ENCODE measurements at regions not wholly inside any gene's neighbourhood (a gene's known extent, or its start where the extent isn't known, plus 50 kb on each side); places are given as distances from the start of the nearest gene placed in this dataset.

DNA sequence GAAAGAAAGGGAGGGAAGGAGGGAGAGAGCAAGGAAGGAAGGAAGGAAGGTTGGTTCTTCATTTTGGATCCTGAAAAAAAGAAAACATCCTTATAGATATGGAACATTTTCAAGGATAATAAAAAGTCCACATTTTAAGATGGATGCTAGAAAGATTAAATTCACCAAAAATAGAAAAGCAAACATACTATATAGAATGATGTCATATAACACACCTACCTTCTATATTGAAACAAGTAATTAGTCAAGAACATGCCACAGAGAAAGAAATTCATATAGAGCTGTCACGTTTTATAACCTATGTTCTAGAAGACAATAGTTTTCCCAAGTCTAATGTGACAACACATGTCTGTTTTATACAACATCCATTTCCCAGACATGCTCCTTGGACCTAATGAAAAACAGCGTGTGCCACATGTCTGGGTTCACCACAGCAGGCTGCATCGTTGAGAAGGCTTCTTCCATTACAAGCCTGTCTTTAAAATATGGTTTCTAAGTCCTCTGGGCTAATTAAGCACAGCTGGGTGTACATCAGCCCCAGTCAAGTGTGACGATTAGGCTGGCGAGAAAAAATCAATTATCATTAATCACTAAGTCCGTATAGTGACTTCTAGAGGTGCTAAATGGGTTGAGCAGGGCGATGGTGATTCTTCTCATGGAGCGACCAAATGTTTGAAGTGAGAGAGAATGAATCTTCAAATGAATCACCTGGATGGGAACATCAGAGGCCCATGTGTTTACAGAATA lies 301.8 kb downstream of the TLE1 start:
- no peak for DNase-seq

DNA sequence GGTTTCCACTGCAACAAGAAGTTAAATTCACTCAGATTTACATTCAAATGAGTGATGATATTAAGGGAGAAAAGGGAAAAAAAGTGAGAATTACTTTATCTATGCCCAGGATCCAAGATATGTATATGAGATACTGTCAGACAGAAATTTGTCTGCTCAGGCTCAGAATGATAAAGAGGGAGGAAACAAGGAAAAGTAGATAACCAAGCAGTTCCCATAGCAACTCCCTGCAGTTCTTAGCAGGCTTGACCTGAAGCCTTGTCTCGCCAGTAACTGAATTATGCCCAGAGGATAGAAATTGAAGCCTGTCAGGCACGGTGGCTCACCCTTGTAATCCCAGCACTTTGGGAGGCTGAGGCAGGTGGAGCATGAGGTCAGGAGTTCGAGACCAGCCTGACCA lies 304.4 kb downstream of the TLE1 start:
- DNase-seq: no peak

DNA sequence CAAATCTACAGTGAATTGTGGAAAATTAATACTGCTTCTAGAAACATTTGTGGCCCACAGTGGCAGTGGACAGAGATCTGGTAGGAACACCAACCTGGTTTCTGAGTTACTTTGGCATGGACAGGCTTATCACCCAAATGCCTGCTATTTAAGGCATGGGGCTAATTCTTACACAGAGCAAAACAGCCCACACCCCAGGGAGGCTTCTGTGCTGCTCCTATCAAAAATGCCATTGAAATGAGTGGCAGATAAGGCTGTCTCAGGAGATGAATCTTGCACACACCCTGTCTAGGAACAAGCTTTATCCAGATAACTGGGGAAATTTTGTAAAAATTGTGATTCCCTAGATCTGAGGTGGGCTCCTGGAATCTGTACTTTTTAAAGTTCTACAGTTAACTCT lies 307.1 kb downstream of the TLE1 start:
- DNase-seq: no peak

DNA sequence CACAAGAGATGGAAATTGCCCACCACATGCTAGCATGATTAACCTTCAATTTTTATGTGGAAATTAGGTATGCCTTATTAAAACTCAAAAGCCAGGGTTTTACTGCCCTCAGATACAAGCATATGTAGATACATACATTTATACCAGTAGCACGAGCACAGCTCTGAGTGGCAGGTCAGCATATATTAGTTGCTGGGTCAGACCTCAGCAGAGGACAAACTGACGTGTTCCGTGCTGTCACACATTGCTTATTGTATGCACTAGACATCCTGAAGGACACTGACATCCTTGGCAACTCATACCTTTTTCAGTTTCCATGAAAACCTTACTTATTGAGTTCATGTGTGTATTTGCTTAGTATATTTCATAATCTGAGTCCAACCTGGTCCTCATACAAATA lies 307.7 kb downstream of the TLE1 start:
- no peak for DNase-seq

DNA sequence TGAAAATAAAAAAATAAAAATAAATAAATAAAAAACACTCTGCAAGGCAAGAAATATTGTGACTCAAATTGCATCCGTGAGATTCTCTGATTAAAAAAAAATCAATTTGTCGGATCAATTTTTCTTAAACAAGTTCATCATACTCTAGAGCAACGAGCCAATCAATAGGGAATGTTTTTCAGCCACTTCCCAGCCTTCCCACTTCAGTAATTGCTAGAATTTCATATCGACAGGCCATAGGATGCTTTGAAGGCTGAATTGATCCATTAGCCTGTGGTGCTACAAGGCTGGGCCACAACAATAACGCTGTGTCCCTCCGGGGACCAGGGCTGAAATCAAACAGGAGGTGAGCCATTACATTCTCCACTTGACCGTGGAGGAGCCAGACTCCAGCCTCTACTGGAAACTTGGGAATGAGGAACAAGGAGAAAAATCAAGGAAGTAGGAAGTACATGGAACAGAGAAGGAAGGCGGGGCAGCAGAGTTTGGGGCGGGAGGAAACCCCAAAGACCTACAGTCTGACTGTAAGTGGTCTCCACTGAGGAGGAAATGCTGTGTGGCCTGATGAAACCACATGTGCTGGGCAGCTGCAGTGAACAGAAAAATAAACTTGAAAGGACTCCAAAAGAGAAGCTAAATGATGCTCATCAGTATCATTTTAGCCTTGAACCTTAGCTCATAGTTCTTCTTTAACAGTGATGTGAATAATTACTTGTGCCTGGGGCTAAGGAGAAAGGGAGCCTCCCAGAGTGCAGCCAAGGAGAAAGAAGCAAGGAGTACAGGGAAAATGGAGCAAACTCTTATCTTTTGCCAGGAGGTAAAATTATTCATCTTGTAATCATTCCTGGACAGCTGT lies 308.6 kb downstream of the TLE1 start:
- DNase-seq: no peak

DNA sequence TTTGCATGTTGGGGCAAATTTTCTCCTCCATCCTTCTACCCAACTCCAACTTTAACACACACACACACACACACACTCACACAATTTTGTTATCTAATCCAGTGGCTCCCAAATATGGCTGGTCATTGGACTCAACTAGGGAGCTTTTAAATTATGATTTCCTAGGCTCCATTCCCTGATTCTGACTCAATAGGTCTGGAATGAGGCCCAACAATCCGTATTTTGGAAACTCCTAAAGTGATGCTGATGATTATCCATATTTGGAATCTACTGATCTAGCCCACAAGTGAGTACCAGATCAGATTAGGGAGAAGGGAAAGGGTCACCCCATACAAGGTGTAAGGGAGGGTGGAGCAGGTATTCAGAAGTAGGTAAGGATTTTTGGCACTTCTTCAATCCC lies 309.7 kb downstream of the TLE1 start:
- DNase-seq: no peak

DNA sequence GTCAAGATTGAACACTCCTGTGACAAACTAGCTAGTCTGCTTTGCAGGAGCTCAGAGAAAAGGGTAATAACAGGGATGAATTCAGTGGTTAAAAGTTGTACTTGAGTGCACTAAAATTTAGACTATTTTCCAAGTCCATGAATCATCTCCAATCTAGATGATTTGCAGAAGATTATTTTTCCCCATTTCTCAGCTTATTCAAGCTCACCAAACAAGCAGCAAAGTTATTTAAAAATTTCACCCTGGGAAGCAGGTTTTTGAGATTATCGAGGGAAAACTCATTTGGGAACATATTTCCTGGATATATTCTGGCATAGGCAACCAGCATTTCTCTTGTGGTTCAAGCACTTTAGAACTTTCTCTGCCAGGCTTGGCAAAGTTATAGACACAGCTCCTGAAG lies 311.4 kb downstream of the TLE1 start:
- DNase-seq: no peak

DNA sequence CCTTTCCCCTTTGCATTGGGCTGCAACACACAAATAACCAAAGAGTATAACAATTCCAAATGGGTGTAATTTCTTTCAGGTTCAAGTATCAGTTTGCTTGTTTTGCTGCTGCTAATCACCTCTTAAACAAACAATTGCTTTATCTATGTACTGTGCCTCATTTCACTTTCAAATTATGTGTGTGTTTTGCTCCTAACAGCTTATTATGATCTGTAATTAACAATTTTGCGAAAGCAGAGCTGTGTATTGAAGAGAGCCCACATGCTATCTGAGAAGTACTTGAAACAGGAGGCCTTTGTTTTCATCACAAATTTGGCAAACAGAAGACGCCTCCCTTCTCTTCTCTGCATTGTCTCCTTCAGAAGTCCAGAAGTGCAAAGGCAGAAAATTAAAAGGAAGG lies 312.0 kb downstream of the TLE1 start:
- DNase-seq: no peak

DNA sequence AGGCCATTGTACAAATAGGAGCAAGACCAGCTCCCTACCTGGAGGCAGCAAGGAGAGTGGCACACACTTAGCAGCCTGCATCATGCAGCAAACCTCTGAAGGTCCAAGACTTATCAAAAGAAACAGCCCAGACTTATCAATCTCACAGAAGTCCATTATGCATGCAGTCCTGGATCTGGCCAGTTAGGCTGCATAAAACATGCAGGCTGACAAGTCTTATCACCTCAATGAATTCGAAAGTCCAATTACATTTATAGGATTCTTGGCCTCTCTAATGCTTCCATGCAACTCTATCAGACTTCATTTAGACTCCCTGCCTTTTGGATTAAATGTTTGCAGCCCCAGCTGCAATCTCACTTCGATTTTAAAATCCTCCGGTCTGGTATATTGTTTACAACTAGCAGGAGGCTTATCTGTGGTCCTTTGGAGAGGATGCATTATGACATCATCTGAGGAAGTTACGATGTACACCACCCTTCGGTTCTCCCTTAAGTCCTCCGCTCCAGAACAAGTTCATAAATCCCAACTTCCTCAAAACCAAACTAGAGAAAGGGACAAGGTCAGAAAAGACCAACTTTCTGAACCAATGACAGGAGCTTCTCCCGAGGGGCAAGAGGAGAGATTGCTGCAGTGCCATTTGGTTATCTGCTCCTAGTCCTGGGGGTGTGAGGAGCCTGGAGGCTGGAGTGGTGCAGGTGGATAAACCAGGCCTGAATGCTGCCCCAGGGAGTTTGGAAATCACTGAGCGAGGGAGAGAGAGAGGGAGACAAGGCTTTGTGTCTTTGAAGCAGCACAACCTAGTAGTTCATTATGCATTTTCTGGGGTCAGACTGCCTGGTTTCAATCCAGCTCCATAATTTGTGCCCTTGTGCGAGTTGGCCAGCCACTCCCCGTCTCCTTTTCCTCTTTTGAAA lies 313.9 kb downstream of the TLE1 start:
- DNase-seq: no peak

DNA sequence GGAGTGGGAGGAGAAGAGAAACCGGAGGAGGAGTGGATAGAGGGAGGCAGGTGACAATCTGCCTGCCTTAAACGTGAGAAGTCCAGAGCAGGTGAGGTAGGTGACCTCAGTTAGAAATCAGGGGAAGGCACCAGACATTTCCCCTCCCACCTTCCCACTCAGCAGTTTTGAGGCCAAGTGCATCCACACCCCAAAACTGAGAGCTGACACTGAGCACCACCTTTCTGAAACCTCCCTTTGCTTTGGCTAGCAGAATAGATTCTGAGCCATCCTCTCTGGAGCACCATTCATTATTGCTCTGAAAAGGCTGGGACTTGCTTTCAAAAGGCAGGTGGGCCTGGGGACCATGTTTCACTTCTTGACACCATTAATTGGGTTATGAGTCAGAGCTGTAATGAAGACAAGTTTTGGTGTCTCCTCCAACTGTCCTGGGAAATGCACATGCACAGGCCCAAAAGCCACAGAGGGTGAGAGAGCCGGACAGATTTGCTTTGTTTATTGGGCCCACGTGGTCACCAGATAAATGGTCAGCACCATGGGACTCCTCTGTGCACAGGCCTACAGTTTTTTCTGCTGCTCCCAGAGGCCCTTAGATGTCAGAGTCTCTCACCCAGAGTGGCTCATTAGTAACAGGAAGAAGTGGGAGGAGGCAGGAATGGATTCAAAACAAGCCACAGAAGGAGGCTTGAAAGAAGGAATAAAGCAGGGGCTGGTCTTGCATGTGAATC lies 314.7 kb downstream of the TLE1 start:
- DNase-seq: no peak

DNA sequence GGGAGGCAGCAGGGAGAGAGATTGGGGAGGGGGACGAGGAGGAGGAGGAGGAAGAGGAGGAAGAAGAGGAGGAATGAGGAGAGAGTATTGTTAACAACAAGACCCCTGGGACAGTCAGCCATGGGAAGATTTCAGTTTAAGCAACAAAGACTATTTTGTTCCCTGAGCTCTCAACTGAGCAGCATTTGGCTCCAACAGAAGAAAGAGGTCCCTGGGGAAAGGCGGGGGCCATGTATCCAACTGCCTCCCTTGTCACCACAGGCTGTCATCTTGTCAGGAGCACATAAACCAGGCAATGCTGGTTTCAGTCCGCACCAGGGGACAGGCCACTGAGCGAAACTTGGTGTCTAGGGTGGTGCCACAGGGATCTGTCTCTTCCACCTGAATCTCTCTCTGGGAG lies 316.1 kb downstream of the TLE1 start:
- no peak for DNase-seq

DNA sequence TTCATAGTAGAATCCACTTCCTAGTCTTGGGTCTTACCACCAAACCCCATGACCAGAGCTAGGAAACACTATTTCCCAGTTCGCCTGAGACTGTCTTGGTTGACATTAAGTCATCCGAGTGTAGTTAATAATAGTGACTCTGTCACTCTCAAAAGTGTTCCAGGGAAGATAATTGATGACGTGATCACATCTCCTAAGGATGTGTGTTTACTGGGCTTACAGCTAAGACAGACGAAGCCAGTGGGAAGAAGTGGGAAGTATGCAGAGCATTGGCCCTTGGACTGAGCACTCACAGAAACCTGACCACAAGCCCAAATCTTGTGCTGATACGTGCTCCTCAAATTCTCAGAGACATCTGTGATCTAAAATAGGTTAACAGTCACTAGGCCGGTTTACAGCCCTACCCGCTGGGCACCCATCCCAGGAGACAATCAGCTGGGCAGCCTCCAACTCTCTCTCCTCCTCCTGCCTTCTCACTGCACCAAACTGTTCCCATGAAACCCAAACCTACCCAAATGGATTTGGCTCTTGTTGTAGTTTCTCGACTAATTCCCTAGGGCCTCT lies 316.6 kb downstream of the TLE1 start:
- no peak for DNase-seq

DNA sequence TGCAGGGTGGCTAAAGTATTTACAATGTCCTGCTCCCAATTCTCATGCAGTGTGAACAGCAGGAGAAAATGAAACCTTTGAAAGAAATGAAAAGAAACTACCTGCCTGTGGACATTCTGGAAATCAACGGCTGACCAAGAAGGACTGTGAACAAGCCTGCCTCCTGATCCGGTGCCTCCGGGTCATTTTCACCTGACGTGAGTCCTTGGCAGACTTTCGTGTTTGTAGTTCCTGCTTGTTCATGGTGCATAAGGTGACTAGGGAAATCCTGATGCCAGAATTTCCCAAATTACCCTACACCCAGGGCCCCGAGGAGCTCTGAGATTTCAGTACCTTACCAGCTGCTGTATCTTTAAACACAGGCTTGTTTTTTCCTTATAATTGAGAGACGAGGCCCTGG lies 317.5 kb downstream of the TLE1 start:
- no peak for DNase-seq

DNA sequence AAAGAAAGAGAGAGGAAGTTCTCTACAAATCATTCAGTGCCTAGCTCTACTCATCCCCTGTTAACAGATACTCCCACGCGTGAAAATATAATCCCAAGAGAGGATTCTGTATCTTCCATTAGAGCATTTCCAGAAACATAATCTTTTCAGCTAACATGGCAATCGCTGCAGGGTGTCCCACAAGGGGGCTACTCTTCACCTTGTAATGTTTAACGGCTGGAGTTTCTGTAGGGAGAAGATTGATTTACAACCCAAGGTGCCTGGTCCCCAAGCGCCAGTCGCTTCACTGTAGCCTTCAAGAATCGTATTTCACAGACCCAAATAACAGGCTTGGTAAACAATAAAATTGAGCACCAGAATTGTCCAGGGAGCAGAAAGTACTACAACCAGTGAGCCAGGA lies 318.7 kb downstream of the TLE1 start:
- no peak for DNase-seq

DNA sequence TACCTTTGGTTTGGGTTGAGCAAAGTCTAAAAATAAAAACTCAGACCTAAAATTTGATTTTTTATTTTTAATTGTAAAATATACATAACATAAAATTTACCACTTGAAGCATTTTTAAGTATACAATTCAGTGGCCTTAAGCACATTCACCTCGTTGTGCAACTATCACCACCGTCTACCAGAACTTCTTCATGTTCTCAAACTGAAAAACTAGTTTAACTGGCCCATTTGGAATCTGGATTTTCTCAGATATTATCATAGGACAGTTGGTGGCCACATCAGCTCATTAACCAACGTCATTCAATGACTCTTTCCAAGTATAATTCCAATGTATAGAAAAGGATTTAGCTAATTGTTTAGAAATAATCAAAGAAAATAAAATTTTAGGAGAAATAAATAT lies 319.3 kb downstream of the TLE1 start:
- DNase-seq: no peak

DNA sequence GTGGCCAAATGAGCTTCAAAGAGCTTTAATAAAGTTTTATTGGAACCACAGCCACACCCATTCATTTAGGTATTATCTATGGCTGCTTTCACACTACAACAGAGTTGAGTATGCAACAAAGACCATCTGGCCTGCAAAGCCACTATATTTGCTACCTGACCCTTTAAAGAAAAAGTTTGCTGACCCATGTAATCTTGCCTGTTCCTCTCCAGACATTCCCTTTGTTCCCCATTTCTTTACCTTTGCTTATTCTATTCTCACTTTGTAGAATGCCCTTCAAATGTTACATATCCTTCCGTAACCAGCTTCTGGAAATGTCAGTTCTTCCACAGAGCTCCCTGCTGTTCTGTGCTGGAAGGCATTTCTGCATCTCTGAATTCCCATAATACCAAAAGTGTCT lies 320.2 kb downstream of the TLE1 start:
- no peak for DNase-seq

DNA sequence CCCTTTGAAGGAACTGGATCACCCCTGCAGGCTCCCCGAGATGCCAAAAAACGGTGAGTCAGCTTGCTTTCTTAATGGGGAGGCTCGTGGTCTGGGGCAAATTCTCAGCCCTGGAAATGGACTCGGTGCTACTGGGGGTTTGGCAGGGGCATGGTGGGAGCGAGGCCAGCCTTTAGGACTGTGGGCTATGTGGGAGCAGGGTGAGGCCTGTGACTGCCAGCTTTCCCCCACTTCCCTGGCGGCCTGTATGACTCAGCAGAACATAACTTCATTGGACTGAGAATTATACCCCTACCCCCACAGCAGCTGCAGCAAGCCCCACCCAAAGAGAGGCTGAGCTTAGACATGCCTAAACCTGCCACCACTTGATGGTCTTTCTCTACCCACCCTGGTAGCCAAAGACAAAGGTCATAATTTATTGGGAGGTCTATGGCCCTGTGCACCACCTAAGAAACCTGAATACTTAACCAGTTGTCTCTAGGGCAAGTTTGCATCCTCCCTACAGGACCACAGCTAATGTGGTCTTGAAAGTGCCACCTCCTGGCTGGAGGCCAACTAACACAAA lies 325.3 kb downstream of the TLE1 start:
- DNase-seq: no peak

DNA sequence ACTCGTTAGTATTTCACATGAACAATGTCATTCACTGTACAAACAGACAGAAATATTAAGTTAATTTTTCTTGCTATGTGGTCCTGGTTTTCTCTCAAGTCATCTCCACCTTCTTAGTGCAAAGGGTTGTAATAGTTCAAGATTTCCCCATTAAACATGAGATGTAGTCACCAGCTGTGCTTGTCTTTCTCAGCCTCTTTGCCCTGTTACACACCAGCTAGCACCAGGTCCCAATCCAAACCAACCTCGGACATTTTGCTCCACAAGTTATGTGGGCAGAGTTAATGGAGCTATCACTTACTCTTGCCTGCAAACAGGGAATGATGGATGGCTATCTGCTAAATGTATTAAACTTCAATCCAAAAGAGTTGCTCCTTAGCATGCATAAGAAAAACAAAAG lies 328.1 kb downstream of the TLE1 start:
- DNase-seq: no peak

DNA sequence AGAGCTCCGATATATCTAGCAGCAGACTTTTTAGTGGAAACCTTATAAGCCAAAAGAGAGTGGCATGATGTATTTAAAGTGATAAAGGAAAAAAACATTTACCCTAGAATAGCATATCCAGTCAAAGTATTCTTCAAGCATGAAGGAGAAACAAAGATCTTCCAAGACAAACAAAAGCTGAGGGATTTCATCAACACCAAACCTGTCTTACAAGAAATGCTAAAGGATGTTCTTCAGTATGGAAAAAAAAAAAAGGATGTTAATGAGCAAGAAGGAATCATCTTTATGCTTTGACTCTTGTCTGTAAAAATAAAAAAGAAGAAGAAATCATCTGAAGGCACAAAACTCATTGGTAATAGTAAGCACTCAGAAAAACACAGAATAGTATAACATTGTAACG lies 338.2 kb downstream of the TLE1 start:
- no peak for DNase-seq

DNA sequence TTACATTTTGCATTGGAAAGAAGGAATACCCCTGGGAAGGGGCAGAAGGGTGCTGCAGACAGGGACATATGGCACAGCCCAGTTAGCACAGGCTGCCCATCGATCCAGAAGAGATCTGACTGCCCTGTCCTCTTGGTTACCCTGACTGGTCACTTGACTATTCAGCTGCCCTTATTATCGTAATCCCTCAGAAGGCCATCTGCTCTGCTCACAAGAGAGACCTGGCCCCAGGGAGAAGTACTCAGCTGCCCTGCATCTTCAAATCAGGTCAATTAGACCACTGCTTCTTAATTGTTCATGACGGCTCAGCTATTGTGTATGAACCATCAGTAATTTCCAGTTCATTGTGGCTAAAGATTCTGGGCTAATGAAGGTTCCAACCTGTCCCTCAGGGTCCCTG lies 345.0 kb downstream of the TLE1 start:
- DNase-seq: no peak

DNA sequence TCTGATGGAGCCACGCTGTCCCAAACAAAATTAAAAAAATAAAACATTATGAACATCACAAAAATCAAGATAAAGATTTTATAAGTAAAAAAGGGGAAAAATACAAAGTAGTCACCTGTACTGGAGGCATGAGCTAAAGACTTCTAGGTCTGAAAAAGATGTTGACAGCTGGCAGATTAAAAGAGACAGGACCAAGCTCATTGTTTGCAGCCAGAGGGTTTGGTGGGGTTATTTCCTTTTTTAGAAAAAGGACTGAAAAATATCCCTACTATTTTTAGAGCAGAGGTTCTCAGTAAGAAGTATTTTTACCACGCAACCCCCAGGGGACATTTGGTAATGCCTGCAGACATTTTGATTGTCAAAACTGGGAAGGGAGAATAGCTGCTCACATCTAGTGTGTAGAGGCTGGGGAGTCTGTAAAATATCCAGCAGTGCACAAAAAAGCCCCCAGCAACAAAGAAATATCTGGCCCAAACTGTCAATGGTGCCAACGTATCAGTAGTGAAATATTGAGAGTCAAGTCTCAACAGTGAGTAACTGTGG lies 353.4 kb downstream of the TLE1 start:
- DNase-seq: no peak

DNA sequence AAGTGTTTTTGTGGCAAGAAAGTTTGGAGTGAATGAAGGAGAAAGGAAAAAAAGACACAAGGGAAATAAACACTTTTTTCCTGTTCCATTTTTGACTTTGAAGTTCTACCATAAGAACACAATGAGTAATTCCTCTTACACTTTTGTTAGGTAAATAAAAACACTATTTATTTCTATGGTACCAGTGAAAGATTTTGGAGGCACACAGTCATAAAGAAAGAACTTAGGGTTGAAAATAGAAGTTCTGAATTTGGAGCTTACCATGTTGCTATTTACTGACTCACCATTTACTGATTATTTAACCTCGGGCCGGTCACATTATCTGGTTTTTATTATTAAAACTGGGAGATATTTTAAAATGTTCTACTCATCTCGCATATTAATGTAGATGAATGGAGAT lies 367.8 kb downstream of the TLE1 start:
- no peak for DNase-seq

All from AML-193 (cell line).